ENCODE measurements at regions not wholly inside any gene's neighbourhood (a gene's known extent, or its start where the extent isn't known, plus 50 kb on each side); places are given as distances from the start of the nearest gene placed in this dataset.

- TF ChIP-seq GTF2B (IDR thresholded peaks at IDR 0.05; ENCODE audit: extremely low read depth, insufficient read length) (no peak), BRCA1 (IDR thresholded peaks at IDR 0.05) (no peak), BRCA1 (CRISPR knock-in tag; IDR thresholded peaks at IDR 0.05) (no peak), MLLT1 (IDR thresholded peaks at IDR 0.05) (no peak)
Measured at GRCh38 chr3:40725031-40725430, 200.3 kb downstream of the ZNF621 start (continued).

- FAIRE-seq (no peak), DNase-seq (ENCODE audit: extremely low read depth in 1 of 4, low spot score in 3 of 4) (no peak), ATAC-seq (no peak)
- Histone ChIP-seq H3K27ac (ENCODE audit: extremely low read depth, low read depth, low read length) (no peak overlapping the region), H3K27me3 (ENCODE audit: control insufficient read depth in 2 of 2, insufficient read depth in 2 of 2, low read length in 2 of 2) (no peaks in the 10 kb centered on the region), H3K4me3 (no peak overlapping the region), H4K20me1 (replicated peaks; ENCODE audit: control insufficient read depth, insufficient read depth, low read length) (no peaks in the 10 kb centered on the region), H2AFZ (ENCODE audit: low read depth, low read length) (no peak overlapping the region), H3K36me3 (ENCODE audit: control insufficient read depth, insufficient read depth, low read length) (no peaks in the 10 kb centered on the region), H3K9ac (ENCODE audit: insufficient read depth in 1 of 2, low read depth in 2 of 2, low read length in 2 of 2) (no peak overlapping the region), H3K9me1 (ENCODE audit: control insufficient read depth, insufficient read depth, low read length) (no peaks in the 10 kb centered on the region), H3K9me3 (replicated peaks; ENCODE audit: control insufficient read depth, insufficient read depth, low read depth, low read length) (no peaks in the 10 kb centered on the region), H3K4me2 (ENCODE audit: insufficient read depth, low read length) (no peak overlapping the region), H3K4me1 (replicated peaks in 1 of 2; ENCODE audit: control insufficient read depth in 2 of 2, insufficient read depth in 2 of 2, low read length in 2 of 2) (no peaks in the 10 kb centered on the region), H3K79me2 (ENCODE audit: control insufficient read depth, insufficient read depth, low read length) (no peaks in the 10 kb centered on the region)
- no TSS peak for BruUV-seq (replicated peaks)
- WGBS (ENCODE audit: insufficient coverage, low coverage, missing lambda C conversion rate), result 0% methylated on average over 1 of the region's 1 CpG
- in situ Hi-C loops (cut with MboI), result no loop called here
- CTCF ChIA-PET (ENCODE audit: low intra/inter-chr PET ratio), result no interaction called here
- POLR2A ChIA-PET, result interaction anchor here (0.6 kb wide), 1 partner anchor 51 kb away, joined by 3 read pairs; no protein-coding TSS in a partner anchor
- intact Hi-C loops (cut with micrococcal nuclease), result no loop called here
- TF ChIP-seq ETV5 (CRISPR knock-in tag; IDR thresholded peaks at IDR 0.05; ENCODE audit: low read depth) (no peak), ZNF253 (CRISPR knock-in tag; conservative IDR thresholded peaks at IDR 0.05) (no peak), MTF1 (CRISPR knock-in tag; IDR thresholded peaks at IDR 0.05; ENCODE audit: borderline replicate concordance) (no peak), FOXA3 (CRISPR knock-in tag; conservative IDR thresholded peaks at IDR 0.05 in 1 of 2, IDR thresholded peaks at IDR 0.05 in 1 of 2) (no peak), E2F1 (CRISPR knock-in tag; IDR thresholded peaks at IDR 0.05) (no peak), ZNF707 (CRISPR knock-in tag; conservative IDR thresholded peaks at IDR 0.05) (no peak), ZNF3 (CRISPR knock-in tag; IDR thresholded peaks at IDR 0.05) (no peak), CC2D1A (IDR thresholded peaks at IDR 0.05) (no peak), MXI1 (IDR thresholded peaks at IDR 0.05; ENCODE audit: low read depth, low read length) (no peak), ZNF699 (CRISPR knock-in tag; IDR thresholded peaks at IDR 0.05; ENCODE audit: insufficient replicate concordance) (no peak), ZNF197 (CRISPR knock-in tag; IDR thresholded peaks at IDR 0.05; ENCODE audit: low read depth) (no peak), TCF3 (CRISPR knock-in tag; IDR thresholded peaks at IDR 0.05) (no peak)
- TF ChIP-seq, protein P1, sequence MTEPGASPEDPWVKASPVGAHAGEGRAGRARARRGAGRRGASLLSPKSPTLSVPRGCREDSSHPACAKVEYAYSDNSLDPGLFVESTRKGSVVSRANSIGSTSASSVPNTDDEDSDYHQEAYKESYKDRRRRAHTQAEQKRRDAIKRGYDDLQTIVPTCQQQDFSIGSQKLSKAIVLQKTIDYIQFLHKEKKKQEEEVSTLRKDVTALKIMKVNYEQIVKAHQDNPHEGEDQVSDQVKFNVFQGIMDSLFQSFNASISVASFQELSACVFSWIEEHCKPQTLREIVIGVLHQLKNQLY (CRISPR knock-in tag; conservative IDR thresholded peaks at IDR 0.05), result no peak
- TF ChIP-seq, protein P2, sequence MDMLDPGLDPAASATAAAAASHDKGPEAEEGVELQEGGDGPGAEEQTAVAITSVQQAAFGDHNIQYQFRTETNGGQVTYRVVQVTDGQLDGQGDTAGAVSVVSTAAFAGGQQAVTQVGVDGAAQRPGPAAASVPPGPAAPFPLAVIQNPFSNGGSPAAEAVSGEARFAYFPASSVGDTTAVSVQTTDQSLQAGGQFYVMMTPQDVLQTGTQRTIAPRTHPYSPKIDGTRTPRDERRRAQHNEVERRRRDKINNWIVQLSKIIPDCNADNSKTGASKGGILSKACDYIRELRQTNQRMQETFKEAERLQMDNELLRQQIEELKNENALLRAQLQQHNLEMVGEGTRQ (CRISPR knock-in tag; IDR thresholded peaks at IDR 0.05), result no peak
Measured at GRCh38 chr3:40731445-40731844, 206.7 kb downstream of the ZNF621 start.
